Stimulated activated CD4-positive, alpha-beta T cell treated with anti-CD3 and anti-CD28 coated beads, TNF-alpha, amount 100 ng/mL, for 48 hours (primary cell): ENCODE measurements at regions not wholly inside any gene's neighbourhood (a gene's known extent, or its start where the extent isn't known, plus 50 kb on each side); places are given as distances from the start of the nearest gene placed in this dataset.
A peak's percentile ranks its signal among the peaks of the same experiment; 100 is the strongest.

Experiments
- DNase-seq, 3 donors: peaks; one replicate each; pipeline ENCODE4 v3.0.0-alpha.2; 2020; ENCODE audit warnings: low read depth in 3 of 3

- DNase-seq = no peak
Observed at GRCh38 chr13:44120849-44121755, 241.4 kb downstream of the LACC1 start.

GRCh38 chr13:44124352-44124751 lies 244.6 kb downstream of the LACC1 start:
- no peak for DNase-seq

GRCh38 chr13:44125943-44126469 lies 246.3 kb downstream of the LACC1 start:
- no peak for DNase-seq

GRCh38 chr13:44128552-44129001 lies 245.0 kb upstream of the SERP2 start:
- DNase-seq = no peak

- no peak for DNase-seq
Observed at GRCh38 chr13:44129418-44129817, 244.2 kb upstream of the SERP2 start.

- no peak for DNase-seq
Observed at GRCh38 chr13:44131069-44131614, 242.5 kb upstream of the SERP2 start.

- DNase-seq = no peak
Observed at GRCh38 chr13:44132710-44133109, 240.9 kb upstream of the SERP2 start.

GRCh38 chr13:44133626-44134025 lies 240.0 kb upstream of the SERP2 start:
- no peak for DNase-seq

- no peak for DNase-seq
Observed at GRCh38 chr13:44135566-44135965, 238.1 kb upstream of the SERP2 start.

GRCh38 chr13:44136696-44137268 lies 236.8 kb upstream of the SERP2 start:
- no peak for DNase-seq

GRCh38 chr13:44137466-44137865 lies 236.2 kb upstream of the SERP2 start:
- DNase-seq = no peak

- DNase-seq = no peak
Observed at GRCh38 chr13:44140146-44140545, 233.5 kb upstream of the SERP2 start.

- no peak for DNase-seq
Observed at GRCh38 chr13:44140888-44141724, 232.5 kb upstream of the SERP2 start.

GRCh38 chr13:44141725-44142539 lies 231.7 kb upstream of the SERP2 start:
- DNase-seq = peak; percentile 87 to 95 (median 89)

- no peak for DNase-seq
Observed at GRCh38 chr13:44142540-44142867, 231.1 kb upstream of the SERP2 start.

GRCh38 chr13:44142941-44143665 lies 230.5 kb upstream of the SERP2 start:
- DNase-seq = no peak

GRCh38 chr13:44146138-44146537 lies 227.5 kb upstream of the SERP2 start:
- DNase-seq = no peak

- no peak for DNase-seq
Observed at GRCh38 chr13:44147233-44147632, 226.4 kb upstream of the SERP2 start.

GRCh38 chr13:44147648-44148047 lies 226.0 kb upstream of the SERP2 start:
- DNase-seq = no peak

GRCh38 chr13:44148159-44148914 lies 225.3 kb upstream of the SERP2 start:
- no peak for DNase-seq
